ENCODE measurements at regions not wholly inside any gene's neighbourhood (a gene's known extent, or its start where the extent isn't known, plus 50 kb on each side); places are given as distances from the start of the nearest gene placed in this dataset.

DNA sequence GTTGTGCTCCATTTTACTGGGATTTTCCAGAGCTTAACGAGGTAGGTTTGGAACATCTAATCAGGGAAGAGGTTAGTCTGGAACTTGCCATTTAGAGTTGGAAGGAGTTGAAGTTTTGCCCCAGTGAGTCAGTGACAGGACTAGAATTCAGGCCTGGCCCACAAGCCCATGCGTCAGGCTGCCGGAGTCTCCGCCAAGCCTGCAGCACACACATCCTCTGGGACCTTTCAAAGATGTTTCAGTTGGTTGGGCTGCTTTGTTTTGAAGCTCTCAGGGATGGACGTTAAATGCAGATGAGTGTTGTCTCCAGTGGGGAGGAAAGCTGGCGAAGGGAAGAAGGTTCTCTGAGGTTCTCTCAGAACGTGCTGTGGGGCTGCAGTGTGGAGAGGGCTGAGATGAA, 147.0 kb downstream of the PSAT1 start:
- WGBS, 2 donors = 76 to 81% methylated on average over 7 of the region's 7 CpGs
- H3K27me3 ChIP-seq = no peaks in the 10 kb centered on the region
- TF ChIP-seq, protein P1, sequence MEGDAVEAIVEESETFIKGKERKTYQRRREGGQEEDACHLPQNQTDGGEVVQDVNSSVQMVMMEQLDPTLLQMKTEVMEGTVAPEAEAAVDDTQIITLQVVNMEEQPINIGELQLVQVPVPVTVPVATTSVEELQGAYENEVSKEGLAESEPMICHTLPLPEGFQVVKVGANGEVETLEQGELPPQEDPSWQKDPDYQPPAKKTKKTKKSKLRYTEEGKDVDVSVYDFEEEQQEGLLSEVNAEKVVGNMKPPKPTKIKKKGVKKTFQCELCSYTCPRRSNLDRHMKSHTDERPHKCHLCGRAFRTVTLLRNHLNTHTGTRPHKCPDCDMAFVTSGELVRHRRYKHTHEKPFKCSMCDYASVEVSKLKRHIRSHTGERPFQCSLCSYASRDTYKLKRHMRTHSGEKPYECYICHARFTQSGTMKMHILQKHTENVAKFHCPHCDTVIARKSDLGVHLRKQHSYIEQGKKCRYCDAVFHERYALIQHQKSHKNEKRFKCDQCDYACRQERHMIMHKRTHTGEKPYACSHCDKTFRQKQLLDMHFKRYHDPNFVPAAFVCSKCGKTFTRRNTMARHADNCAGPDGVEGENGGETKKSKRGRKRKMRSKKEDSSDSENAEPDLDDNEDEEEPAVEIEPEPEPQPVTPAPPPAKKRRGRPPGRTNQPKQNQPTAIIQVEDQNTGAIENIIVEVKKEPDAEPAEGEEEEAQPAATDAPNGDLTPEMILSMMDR (IDR thresholded peaks at IDR 0.05) = no peak
- TF ChIP-seq POLR2A (IDR thresholded peaks at IDR 0.05) (no peak), EP300 (IDR thresholded peaks at IDR 0.05) (no peak), POLR2AphosphoS5 (IDR thresholded peaks at IDR 0.05) (no peak)

DNA sequence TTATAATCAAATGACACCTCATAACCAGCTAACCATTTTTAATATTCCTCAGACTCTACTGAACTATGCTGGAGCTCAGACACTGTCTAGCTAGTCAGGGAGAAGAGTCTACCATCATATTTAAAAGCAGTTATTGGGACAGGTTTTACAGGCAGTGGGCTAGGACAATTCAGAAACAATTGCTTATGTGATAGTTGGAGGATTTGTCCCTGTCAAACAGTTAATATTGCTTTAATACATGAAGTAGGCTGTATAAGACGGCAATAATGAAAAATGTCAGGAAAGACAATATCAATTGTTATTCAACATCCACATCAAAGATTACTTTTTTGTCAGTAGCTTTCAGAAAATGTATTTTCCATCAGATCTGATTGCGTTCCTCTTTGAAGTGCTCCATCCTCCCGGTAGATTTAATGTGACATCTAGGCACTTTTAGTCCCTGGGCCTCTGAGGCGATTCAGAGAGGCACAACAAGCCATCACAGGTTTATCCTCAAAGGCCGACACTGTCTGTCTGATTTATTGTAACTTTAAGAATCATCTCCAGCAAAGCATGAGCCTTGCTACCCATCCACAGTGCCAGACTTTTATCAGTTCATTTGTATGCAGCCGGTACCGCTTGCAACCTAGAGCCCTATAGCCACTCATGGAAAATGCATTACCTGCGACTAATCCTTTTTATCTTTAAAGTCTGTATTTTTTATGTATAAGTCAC, 152.2 kb downstream of the PSAT1 start:
- Histone ChIP-seq H3K36me3 (no peaks in the 10 kb centered on the region), H3K9me3 (no peaks in the 10 kb centered on the region), H3K27me3 (peaks cover 0 to 5% (median 0%) of the 10 kb centered on the region in 3 donors), H3K27ac (no peak overlapping the region), H3K4me1 (no peaks in the 10 kb centered on the region), H3K4me3 (no peak overlapping the region)
- no peak for DNase-seq
- intact Hi-C loops (cut with DNase I) = no loop called here
- TF ChIP-seq POLR2AphosphoS5 (IDR thresholded peaks at IDR 0.05) (no peak), POLR2A (IDR thresholded peaks at IDR 0.05) (no peak), EP300 (IDR thresholded peaks at IDR 0.05) (no peak)
- TF ChIP-seq, protein P1 (IDR thresholded peaks at IDR 0.05) = no peak
- WGBS, 2 donors = 87 to 90% methylated on average over 8 of the region's 8 CpGs

More for the DNA sequence above, 147.0 kb downstream of the PSAT1 start:
- no peaks in the 10 kb centered on the region for H3K9me3 ChIP-seq
- peaks cover 0 to 10% (median 4%) of the 10 kb centered on the region in 4 donors for H3K4me1 ChIP-seq
- H3K36me3 ChIP-seq = no peaks in the 10 kb centered on the region
- no peak overlapping the region for H3K4me3 ChIP-seq
- intact Hi-C loops (cut with DNase I) = no loop called here
- no peak overlapping the region for H3K27ac ChIP-seq
- DNase-seq = no peak

- TF ChIP-seq POLR2A (IDR thresholded peaks at IDR 0.05) = no peak
- TF ChIP-seq EP300 (IDR thresholded peaks at IDR 0.05) = no peak
- TF ChIP-seq, protein P1 (IDR thresholded peaks at IDR 0.05) = no peak
- no peak for TF ChIP-seq POLR2AphosphoS5 (IDR thresholded peaks at IDR 0.05)
- DNase-seq = no peak
- intact Hi-C loops (cut with DNase I) = no loop called here
- H3K27me3 ChIP-seq = peaks cover 0 to 5% (median 0%) of the 10 kb centered on the region in 3 donors
- H3K9me3 ChIP-seq = no peaks in the 10 kb centered on the region
- H3K4me3 ChIP-seq = no peak overlapping the region
- H3K36me3 ChIP-seq = no peaks in the 10 kb centered on the region
- H3K4me1 ChIP-seq = no peaks in the 10 kb centered on the region
- WGBS, 2 donors = 29 to 73% methylated on average over 7 of the region's 7 CpGs
- no peak overlapping the region for H3K27ac ChIP-seq
These were observed 156.5 kb downstream of the PSAT1 start for GRCh38 chr9:78453450-78453849.

DNA sequence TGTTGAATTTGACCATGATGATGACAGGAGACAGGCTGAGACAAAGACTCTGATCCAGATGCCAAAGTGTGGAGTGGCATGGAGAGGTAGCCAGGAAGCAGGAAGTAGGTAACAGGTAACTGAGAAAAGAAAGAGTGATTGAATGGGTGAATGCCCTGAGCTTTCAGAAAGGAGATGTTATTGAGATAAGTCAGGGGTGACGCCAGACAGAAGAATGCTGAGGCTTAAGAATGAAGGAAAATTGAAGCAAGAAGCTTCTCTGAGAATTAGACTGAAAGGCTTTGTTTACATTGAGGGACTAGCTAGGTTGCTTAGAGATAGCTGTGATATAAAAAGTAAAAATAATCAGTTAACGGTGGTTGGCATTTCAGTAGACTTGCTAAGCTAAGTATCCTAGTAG, 165.7 kb downstream of the PSAT1 start:
- Histone ChIP-seq H3K36me3 (no peaks in the 10 kb centered on the region), H3K9me3 (no peaks in the 10 kb centered on the region), H3K27ac (no peak overlapping the region), H3K4me3 (no peak overlapping the region), H3K4me1 (no peaks in the 10 kb centered on the region), H3K27me3 (no peaks in the 10 kb centered on the region)
- TF ChIP-seq, protein P1 (IDR thresholded peaks at IDR 0.05) = no peak
- TF ChIP-seq POLR2AphosphoS5 (IDR thresholded peaks at IDR 0.05) = no peak
- TF ChIP-seq EP300 (IDR thresholded peaks at IDR 0.05) = no peak
- TF ChIP-seq POLR2A (IDR thresholded peaks at IDR 0.05) = no peak
- intact Hi-C loops (cut with DNase I) = no loop called here
- no peak for DNase-seq
- WGBS, 2 donors = 76 to 80% methylated on average over 2 of the region's 2 CpGs

- Histone ChIP-seq H3K4me1 (no peaks in the 10 kb centered on the region), H3K9me3 (no peaks in the 10 kb centered on the region), H3K27me3 (no peaks in the 10 kb centered on the region), H3K36me3 (no peaks in the 10 kb centered on the region), H3K4me3 (no peak overlapping the region), H3K27ac (no peak overlapping the region)
- TF ChIP-seq POLR2A (IDR thresholded peaks at IDR 0.05) (no peak), EP300 (IDR thresholded peaks at IDR 0.05) (no peak), POLR2AphosphoS5 (IDR thresholded peaks at IDR 0.05) (no peak)
- TF ChIP-seq, protein P1 (IDR thresholded peaks at IDR 0.05) = no peak
- DNase-seq = no peak
- WGBS, 2 donors = 65 to 85% methylated on average over 3 of the region's 3 CpGs
- intact Hi-C loops (cut with DNase I) = no loop called here
These were observed 166.8 kb downstream of the PSAT1 start for GRCh38 chr9:78463750-78464149.
